Breast epithelium (tissue), 4 donors: ENCODE measurements at regions not wholly inside any gene's neighbourhood (a gene's known extent, or its start where the extent isn't known, plus 50 kb on each side); places are given as distances from the start of the nearest gene placed in this dataset.

Experiments used
- DNase-seq, 2 donors: peaks; one replicate each; pipeline ENCODE4 v3.0.0-alpha.2; 2019; ENCODE audit warnings: low spot score in 2 of 2
- H3K27ac ChIP-seq, 2 donors: fragments of 200-600 bp; sonication (generic) in 1 of 2; one replicate each; pipeline ENCODE4 v1.5.1; 2016 to 2019; ENCODE audit warnings: mild to moderate bottlenecking in 1 of 2
- H3K27me3 ChIP-seq, 2 donors: fragments of 200-600 bp; sonication (generic) in 1 of 2; one replicate each; pipeline versions ENCODE4 v1.5.1 to v1.6.0; 2017 to 2019; ENCODE audit warnings: control low read depth in 1 of 2, mild to moderate bottlenecking in 1 of 2
- H3K36me3 ChIP-seq: fragments of 200-600 bp; one replicate; pipeline ENCODE4 v1.5.1; 2019
- H3K4me1 ChIP-seq, 2 donors: fragments of 200-600 bp; sonication (generic); one replicate each; pipeline ENCODE4 v1.5.1; 2016 to 2019; ENCODE audit warnings: control low read depth in 1 of 2
- H3K4me3 ChIP-seq, 3 donors: fragments of 200-600 bp; sonication (generic); 1 replicate in 2 of 3; 2 replicates in 1 of 3; pipeline ENCODE4 v1.5.1; 2016 to 2019; ENCODE audit warnings: mild to moderate bottlenecking in 3 of 3, moderate library complexity in 2 of 3
- H3K9me3 ChIP-seq, 2 donors: fragments of 200-600 bp; sonication (generic) in 1 of 2; one replicate each; pipeline ENCODE4 v1.5.1; 2016 to 2019; ENCODE audit warnings: control low read depth in 1 of 2
- POLR2A ChIP-seq: fragments of 450-650 bp; IDR thresholded peaks from one replicate; pipeline ENCODE4 v1.6.1; 2016; ENCODE audit warnings: antibody characterized with exemption, mild to moderate bottlenecking, moderate library complexity
- POLR2AphosphoS5 ChIP-seq, 3 donors: sonication (generic); formaldehyde crosslinking; IDR thresholded peaks; one replicate each; pipeline ENCODE4 v1.6.1; 2017; ENCODE audit warnings: antibody characterized with exemption in 3 of 3
- intact Hi-C: fragments of 100-400 bp; cut with DNase I; formaldehyde crosslinking; loops from one replicate; pipeline ENCODE4 v1.15.1; 2023; ENCODE audit warnings: low total_unique reads
- TF ChIP-seq, protein P1 (sequence below), 3 donors: fragments of 450-650 bp; IDR thresholded peaks; one replicate each; pipeline ENCODE4 v1.5.1; 2016 to 2017; ENCODE audit warnings: antibody characterized with exemption in 3 of 3, mild to moderate bottlenecking in 3 of 3, moderate library complexity in 3 of 3

DNA sequence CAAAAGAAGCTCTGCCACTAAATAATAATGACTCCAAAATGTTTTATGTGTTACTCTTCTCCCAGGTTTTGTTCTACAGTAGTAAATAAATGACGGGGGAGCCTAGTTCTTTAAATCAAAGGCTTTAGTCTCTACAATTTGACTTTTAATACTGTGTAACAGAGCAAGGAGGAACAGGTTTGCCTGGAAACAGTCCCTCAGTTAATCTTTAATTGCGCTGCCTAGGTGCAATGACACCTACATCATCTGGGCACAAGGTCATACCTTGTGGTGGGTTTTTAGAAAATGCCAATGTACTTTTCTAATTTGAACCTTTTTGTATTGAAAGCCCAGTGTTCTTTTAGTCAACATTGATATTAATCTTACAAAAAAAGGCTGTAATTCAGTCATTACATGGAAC lies 287.3 kb upstream of the SETBP1 start:
- Histone ChIP-seq H3K27ac (no peak overlapping the region), H3K36me3 (no peaks in the 10 kb centered on the region), H3K4me1 (no peaks in the 10 kb centered on the region), H3K9me3 (no peaks in the 10 kb centered on the region), H3K27me3 (no peaks in the 10 kb centered on the region), H3K4me3 (no peak overlapping the region)
- no peak for TF ChIP-seq POLR2AphosphoS5 (IDR thresholded peaks at IDR 0.05)
- no peak for TF ChIP-seq POLR2A
- no peak for DNase-seq
- intact Hi-C loops, result loop anchor here (5.0 kb wide), 1 partner anchor 1294 kb away; no protein-coding TSS in a partner anchor

DNA sequence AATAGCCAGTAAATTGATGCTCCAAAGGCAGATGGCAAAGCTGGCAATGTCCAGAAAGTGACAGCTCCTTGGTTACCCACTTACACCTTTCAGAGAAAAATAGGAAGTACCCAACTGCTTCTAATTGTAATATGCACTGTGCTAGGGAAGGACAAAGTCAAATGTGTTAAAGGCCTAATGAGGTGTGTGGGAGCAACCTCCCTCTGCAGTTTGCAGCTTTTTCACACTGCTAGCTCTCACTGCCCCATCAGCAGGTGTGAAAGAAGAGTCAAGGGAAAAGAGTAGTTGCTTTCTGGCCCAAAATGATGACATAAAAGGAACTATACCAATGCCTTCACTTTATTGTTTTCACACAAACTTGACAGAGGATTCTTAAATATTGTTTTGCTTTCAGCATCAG lies 284.1 kb upstream of the SETBP1 start:
- Histone ChIP-seq H3K27me3 (no peaks in the 10 kb centered on the region), H3K4me3 (no peak overlapping the region), H3K4me1 (no peaks in the 10 kb centered on the region), H3K9me3 (no peaks in the 10 kb centered on the region), H3K36me3 (no peaks in the 10 kb centered on the region), H3K27ac (no peak overlapping the region)
- intact Hi-C loops, result no loop called here
- TF ChIP-seq POLR2AphosphoS5 (IDR thresholded peaks at IDR 0.05), result no peak
- TF ChIP-seq, protein P1, sequence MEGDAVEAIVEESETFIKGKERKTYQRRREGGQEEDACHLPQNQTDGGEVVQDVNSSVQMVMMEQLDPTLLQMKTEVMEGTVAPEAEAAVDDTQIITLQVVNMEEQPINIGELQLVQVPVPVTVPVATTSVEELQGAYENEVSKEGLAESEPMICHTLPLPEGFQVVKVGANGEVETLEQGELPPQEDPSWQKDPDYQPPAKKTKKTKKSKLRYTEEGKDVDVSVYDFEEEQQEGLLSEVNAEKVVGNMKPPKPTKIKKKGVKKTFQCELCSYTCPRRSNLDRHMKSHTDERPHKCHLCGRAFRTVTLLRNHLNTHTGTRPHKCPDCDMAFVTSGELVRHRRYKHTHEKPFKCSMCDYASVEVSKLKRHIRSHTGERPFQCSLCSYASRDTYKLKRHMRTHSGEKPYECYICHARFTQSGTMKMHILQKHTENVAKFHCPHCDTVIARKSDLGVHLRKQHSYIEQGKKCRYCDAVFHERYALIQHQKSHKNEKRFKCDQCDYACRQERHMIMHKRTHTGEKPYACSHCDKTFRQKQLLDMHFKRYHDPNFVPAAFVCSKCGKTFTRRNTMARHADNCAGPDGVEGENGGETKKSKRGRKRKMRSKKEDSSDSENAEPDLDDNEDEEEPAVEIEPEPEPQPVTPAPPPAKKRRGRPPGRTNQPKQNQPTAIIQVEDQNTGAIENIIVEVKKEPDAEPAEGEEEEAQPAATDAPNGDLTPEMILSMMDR (IDR thresholded peaks at IDR 0.05), result no peak
- TF ChIP-seq POLR2A, result no peak
- DNase-seq, result no peak

DNA sequence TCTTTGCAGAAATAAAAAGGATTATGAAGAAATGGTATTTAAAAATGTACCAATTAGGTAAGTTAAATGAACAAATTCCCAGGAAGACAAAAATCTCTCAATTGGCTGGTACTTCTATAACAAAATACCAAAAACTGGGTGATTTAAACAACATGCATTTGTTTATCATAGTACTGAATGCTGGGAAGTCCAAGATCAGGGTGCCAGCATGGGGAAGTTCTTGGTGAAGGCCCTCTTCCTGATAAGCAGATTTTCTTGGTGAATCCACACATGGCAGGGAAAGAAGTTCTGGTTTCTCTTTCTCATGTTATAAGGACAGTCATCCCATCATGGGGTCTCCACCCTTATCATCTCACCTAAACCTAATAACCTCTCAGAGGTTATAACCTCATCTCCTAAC lies 271.6 kb upstream of the SETBP1 start:
- DNase-seq, result no peak
- H3K27me3 ChIP-seq, result no peaks in the 10 kb centered on the region
- H3K4me3 ChIP-seq, result no peak overlapping the region
- H3K36me3 ChIP-seq, result no peaks in the 10 kb centered on the region
- intact Hi-C loops, result no loop called here
- TF ChIP-seq POLR2AphosphoS5 (IDR thresholded peaks at IDR 0.05) (no peak), POLR2A (no peak)
- TF ChIP-seq, protein P1 (IDR thresholded peaks at IDR 0.05), result no peak
- H3K9me3 ChIP-seq, result peaks cover 0 to 3% of the 10 kb centered on the region in 2 donors
- no peaks in the 10 kb centered on the region for H3K4me1 ChIP-seq
- no peak overlapping the region for H3K27ac ChIP-seq

DNA sequence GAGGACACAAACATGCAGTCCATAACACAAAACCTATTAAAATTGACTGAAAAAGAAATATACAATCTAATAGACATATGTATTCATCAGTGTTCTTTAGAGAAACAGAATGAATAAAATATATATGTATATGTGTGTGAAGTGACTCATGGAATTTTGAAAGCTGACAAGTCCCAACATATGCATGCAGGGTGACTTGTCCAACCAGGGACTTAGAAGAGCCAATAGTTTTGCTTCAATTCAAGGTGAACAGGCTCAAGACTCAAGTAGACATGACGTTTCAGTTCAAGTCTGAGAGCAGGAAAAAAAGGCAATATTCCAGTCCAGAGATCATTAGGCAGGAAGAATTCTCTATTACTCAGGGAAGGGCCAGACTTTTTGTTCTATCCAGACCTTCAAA lies 271.2 kb upstream of the SETBP1 start:
- TF ChIP-seq, protein P1 (IDR thresholded peaks at IDR 0.05), result no peak
- TF ChIP-seq POLR2AphosphoS5 (IDR thresholded peaks at IDR 0.05) (no peak), POLR2A (no peak)
- Histone ChIP-seq H3K36me3 (no peaks in the 10 kb centered on the region), H3K4me1 (no peaks in the 10 kb centered on the region), H3K27me3 (no peaks in the 10 kb centered on the region), H3K4me3 (no peak overlapping the region), H3K27ac (no peak overlapping the region), H3K9me3 (peaks cover 0 to 3% of the 10 kb centered on the region in 2 donors)
- intact Hi-C loops, result no loop called here
- no peak for DNase-seq

DNA sequence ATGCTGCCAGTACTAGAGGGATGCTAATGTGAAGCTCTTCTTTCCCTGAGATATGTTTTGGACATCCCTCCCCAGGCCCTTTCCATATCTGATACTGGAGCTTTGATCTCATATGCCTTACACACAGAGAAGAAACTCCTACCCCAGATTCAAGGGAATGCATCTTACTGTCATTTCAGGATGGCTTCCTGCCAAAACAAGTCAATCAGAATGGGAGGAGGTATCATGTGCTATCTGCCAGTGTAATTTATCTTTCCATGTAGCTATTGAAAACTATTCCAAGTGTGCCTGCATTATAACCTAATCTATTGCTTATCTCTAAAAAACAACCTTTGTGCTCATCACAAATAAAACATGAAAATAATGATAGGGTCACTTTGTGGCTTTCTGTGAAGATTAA lies 269.9 kb upstream of the SETBP1 start:
- H3K36me3 ChIP-seq, result no peaks in the 10 kb centered on the region
- H3K9me3 ChIP-seq, result peaks cover 0 to 3% of the 10 kb centered on the region in 2 donors
- TF ChIP-seq, protein P1 (IDR thresholded peaks at IDR 0.05), result no peak
- DNase-seq, result no peak
- intact Hi-C loops, result no loop called here
- H3K4me3 ChIP-seq, result no peak overlapping the region
- no peaks in the 10 kb centered on the region for H3K27me3 ChIP-seq
- H3K27ac ChIP-seq, result no peak overlapping the region
- no peaks in the 10 kb centered on the region for H3K4me1 ChIP-seq
